ENCODE measurements at regions not wholly inside any gene's neighbourhood (a gene's known extent, or its start where the extent isn't known, plus 50 kb on each side); places are given as distances from the start of the nearest gene placed in this dataset.

GRCh38 chr3:70752051-70752450 is 439.6 kb upstream of the MDFIC2 start:
- no peak for TF ChIP-seq POLR2A (IDR thresholded peaks at IDR 0.05; ENCODE audit: low read depth, low read length)
- no peak for TF ChIP-seq TAF1 (IDR thresholded peaks at IDR 0.05; ENCODE audit: borderline replicate concordance, low read depth, low read length)
- TF ChIP-seq POLR2AphosphoS5 (IDR thresholded peaks at IDR 0.05; ENCODE audit: low read depth, low read length): no peak
